NCI-H446 treated with DMSO at 0.1 percent for 48 hours (cell line): ENCODE measurements at regions not wholly inside any gene's neighbourhood (a gene's known extent, or its start where the extent isn't known, plus 50 kb on each side); places are given as distances from the start of the nearest gene placed in this dataset.

Experiments used
- DNase-seq: peaks from one replicate; lab custom pipeline; 2025; lab: John Stamatoyannopoulos, UW

DNA sequence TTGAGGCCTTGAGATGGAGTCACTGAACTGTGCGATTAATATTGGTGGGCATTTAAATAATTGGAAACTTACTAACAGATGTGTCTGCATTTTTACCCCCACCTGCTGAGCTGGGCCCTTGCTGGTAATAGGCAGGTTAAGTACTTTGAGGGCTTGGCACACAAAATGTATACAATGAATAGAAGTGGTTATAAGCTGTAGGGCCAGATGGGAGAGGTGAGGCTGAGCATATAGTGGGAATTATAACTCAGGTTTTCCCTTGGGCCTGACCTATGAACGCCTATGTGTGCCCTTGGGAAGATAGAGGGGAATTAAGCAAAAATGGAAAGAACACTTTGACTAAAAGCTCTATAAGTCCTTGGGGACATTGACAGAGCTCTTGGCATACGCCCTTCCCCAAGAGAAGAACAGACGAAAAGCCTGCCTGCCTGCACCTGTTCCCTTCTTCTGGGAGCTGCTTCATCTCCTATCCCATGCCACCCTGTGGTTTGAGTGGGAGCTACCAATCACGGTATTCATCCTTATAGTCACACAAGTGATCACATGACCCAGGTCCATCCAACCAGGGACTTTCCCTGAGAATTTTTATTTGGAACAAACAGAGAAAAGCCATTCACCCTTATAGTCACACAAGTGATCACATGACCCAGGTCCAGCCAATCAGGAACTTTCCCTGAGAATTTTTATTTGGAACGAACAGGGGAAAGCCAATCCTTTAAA, 260.7 kb upstream of the CSF3R start:
- no peak for DNase-seq

DNA sequence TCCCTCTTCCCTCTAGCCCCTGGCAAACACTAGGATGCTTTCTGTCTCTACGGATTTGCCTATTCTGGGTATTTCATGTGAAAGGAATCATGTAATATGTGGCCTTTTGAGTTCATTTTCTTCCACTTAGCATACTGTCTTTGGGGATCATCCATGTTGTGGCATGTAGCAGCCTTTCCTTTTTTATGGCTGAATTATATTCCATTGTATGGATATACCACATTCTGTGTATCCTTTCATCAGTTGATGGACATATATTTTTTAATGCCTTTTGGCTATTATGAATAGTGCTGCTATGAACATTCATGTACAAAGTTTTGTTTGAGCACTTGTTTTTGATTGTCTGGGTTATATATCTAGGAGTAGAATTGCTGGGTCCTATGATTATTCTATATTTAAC, 258.4 kb upstream of the CSF3R start:
- no peak for DNase-seq

DNA sequence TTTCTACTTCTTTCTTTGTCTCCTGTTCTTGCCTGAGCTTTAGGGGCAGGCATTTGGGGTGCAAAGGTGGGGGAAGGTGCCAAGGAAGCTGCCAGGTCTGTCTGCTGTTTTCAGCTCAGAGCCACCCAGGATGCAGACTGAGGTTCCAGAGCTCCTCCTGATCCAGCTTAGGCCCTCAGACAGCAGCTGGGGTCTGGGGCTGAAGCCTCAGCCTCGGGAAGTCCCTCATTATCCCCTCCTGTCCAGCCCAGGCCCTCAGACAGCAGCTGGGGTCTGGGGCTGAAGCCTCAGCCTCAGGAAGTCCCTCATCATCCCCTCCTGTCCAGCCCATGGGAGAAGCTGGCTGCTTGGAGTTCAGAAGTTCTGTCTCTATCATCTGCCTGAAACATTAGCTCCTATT, 257.7 kb upstream of the CSF3R start:
- no peak for DNase-seq

DNA sequence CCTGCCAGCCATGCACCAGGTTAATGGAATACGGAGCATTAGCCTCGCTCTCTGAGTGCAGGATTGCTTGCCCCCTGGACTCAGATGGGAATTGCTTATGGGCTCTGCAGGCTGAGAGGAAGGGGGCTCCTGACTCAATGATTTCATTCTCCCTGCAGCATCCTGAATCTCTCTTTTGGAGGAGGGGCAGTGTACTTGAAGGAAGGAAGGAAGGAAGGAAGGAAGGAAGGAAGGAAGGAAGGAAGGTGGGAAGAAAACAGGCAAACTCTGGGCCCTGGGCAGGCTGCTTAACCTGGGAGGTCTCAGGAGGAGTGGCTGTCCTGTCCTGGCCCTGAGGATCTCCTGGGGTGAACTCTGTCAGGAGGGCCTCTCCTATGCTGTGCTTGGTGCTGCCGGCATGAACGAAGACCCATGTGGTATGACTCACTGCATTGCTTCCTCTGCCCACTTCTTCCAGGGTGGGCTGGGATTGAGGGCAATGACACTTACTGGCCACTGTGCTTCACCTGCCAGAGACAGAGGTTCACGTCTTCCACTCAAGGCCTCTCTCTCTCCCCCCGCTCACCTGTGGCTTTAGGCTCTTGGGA, 257.1 kb upstream of the CSF3R start:
- DNase-seq, result no peak

DNA sequence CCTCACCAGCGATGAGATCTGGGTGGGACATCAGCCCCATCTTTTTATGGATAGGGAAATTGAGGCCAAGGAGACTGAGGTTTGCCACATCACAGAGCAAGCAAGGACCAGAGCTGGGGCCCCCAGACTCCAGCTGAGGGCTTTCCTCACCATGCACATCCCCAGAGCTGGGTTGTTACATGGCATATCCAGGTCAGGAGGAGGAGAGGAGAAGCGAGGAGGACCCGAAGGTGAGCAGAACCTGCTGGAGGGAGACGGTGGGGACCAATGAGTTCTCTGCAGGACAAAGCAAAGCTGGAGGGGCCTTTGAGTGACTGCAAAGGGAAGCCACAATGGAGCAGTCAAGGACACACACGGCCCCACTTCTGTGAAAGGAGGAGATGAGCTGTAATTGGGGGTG, 255.5 kb upstream of the CSF3R start:
- no peak for DNase-seq

DNA sequence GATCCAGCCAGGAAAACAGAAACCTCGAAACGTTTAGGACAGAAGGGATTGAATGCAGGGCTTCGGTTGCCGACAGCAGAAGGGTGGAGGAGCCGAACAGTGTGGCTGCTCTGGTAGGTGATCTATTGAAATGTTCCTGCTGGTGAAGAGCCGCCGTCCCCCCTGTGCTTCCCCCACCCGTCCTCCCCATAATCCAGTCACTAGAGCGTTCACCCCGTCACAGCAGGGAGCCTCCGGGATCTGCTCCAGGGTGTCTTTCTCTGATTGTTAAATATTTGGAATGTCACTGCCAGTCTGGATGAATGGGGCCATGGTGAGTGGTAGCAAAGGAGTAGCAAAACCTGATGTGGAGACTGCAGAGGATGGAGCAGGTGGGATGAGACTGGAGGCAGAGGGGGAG, 255.1 kb upstream of the CSF3R start:
- no peak for DNase-seq

DNA sequence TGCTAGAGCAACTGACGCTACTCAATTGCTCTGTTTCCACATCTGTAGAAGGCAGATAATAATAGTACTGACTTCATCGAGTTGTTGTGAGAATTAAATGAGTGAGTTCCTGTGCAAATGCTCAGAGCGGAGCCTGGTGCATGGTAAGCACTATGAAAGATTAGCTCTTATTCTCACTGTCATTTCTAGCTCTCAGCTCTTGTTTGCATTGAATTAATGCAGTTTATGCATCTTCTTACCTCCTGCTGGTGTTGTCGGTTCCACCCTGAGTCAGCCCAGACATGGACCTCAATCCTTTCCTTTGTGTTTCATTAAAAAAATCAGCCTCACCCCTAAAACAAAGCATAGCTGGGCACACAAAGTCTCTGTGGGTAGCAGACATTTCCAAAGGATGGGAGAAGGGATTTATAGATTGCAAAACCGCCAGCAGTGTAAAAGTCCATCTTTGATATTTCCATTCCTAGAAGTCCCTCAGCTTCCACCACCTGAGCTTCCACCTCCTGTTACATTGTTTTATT, 254.4 kb upstream of the CSF3R start:
- DNase-seq, result no peak

DNA sequence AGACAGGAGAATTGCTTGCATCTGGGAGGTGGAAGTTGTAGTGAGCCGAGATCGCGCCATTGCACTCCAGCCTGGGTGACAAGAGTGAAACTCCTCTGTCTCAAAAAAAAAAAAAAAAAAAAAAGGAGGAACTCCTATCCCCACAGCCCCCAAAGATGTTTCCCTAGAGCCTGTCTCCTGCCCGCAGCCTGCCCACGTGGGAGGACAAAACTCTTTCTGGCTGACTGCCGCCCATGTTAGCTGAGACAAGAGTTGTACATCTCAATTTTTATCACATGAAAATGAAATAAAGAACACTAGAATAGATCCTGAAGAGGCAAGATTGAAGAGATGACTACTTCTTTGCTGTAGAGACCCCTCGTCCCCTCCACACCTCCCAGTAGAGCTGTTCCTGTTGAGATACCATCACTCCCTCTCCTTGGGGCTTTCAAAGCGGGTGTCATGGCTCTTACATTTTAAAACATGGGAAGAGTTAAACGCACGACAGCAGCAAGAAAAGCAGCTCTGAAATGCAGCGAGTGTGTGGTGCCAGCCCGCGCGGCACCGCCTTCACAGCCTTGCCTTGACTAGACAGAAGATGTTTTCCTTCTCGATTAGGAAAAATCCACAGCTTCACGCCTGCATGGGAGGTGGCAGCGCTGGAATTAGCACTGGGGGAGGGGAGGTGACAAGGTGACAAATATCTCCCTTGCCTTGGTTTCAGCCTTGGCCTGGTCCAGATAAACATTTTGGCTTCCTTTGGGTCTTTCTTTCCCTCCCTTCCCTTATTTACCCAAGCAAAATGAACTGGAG, 253.4 kb upstream of the CSF3R start:
- no peak for DNase-seq

DNA sequence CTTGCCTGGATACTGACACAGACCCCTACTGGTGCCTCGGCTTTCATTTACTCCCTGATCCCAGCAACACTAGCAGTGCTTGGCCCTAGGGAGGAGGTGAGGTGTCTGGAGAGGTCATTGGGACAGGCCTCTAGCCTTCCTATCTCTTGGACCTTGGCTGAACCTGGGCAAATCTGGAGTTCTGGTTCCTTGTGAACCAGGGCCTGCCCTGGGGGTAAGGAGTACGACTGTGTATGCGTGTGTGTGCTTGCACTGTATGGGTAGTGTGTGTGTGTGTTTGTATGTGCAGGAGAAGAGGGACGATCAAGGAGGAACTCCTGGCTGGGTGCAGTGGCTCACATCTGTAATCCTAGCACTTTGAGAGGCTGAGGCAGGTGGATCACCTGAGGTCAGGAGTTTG, 252.7 kb upstream of the CSF3R start:
- DNase-seq, result no peak

DNA sequence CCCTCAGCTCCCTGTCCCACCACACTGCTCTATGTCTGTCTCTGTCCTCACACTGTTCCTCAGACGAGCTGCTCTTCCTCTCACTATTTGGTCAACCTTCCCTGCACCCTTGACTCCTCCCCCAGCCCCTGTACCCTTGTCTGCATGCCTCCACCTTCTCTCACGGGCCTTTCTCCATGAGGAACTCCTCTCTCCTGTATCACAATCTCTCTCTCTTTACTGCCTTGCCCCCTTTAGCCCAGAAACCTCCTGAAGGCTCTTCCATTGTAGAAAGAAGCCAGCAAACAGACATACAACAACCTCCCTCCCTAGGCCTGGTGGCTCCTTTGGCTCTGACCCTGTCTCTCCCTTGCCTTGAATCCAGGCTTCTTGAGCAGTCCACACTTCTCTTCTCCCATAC, 251.6 kb upstream of the CSF3R start:
- DNase-seq, result no peak

DNA sequence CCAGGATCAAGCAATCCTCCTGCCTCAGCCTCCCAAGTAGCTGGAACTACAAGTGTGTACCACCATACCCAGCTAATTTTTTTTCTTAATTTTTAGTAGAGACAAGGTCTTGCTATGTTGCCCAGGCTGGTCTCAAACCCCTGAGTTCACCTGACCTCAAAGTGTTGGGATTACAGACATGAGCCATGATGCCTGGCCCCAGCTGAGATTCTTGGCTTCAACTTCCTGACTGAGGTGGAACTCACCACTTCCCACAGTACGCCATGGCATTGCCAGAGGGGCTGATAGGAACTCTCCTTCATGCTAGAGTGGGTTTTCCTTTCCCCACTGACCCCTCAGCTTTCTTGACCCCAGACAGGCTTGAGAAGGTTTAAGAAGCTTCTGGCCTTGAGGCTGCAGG, 251.0 kb upstream of the CSF3R start:
- DNase-seq, result no peak

DNA sequence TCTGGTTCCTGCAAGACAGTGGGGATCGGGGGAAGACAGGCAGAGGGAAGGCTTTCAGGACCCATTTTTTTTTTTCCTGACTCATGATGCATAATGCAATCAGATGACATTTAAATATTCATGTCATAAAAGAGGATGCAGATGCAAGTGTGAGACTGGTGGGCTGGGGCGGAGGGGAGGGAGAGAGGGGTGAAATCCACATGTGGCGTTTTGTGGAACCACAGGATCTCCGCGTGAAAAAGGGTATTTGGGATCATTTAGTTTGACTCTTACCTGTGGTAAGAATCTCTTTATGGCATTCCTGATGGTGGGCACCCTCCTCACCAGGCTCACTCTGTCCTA, 249.3 kb upstream of the CSF3R start:
- no peak for DNase-seq

DNA sequence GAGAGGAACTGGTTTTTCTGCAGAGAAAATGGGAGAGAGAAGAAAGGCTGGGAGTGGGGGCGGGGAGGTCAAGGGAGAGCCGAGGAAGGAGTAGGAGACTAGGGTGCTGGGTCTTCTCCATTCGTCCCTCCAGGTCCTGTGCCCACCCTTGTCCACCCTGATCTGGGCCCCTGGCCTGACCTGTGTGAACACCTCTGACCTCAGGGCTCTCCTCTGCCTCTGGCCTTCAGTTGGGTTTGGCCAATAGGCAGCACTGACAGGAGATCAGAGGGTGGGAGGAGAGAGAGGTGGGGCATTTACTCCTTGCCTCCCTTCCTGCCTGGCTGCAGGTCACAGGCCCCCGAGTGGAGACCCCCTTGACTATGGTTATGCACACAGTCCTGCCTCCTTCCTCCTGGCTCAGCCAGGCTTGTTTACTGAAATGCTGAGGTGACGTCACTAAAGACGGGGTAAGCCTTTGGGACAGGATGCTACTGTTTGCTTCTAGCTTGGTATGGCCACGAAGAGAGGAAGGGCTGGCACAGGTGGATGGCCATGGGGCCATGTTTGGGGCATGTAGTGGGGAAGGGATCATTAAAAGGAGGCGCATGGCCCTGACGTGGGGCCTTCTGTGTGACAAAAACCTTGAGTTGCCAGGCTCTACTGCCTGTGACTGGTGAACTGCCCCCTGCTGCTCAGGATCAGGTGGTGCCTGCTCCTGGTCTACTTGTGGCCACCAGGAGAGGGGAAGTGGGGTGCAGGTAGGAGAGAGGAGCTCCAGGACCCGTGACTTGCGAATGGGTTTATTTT, 248.7 kb upstream of the CSF3R start:
- DNase-seq, result no peak

DNA sequence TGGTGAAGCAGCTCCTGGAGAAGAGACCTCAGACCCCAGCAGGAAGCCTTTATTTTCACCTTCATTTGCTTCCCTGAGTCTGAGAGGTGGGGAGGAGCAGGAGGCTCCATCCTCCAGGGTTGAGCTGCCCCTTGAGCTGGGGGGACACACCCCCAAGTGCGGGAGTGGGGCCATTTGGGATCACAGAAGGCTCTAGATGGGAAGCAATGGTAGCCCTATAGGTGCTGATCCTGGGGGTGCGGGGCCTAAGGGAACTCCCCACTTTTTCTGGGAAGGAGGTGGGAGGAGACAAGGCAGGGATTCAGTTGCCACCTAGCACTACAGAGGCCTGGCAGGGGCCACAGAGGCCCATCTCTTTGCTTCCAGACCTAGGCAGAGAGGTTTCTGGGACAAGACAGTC, 247.9 kb upstream of the CSF3R start:
- DNase-seq, result no peak

DNA sequence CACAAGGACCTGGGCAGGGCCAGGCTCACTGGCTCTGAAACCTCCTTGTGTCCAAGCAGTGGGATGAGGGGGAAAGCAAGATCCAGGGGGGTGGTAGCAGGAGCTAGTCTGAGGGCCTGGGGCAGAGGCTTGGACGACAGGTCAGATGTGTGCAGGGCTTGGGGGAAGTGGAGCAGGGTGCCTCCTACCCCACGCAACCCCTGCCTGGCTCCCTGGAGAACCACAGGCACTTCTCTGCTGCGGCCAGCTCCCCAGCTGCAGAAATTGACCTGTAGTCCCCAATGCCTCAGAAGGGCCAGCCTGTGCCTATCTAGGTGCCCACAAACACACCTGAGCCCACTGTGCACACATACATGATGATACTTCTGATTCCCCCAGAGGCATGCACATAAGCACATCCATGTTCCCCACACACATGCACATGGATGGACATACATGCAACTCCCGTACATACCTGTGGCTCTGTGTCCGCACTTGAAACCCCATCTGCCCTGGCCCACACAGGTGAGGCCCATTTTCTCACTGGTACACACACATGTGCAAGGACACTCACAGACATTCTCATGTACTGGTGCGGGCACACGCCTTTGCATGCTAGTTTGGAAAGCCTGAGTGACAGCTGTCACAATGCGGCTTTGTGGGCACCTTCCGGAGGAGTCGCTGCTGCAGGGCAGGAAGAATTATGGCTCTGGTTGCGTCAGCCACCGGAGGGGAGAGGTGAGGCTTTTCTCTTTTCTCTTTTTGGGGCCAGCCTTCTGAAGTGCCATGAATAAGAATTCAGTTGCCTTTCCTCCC, 247.2 kb upstream of the CSF3R start:
- no peak for DNase-seq

DNA sequence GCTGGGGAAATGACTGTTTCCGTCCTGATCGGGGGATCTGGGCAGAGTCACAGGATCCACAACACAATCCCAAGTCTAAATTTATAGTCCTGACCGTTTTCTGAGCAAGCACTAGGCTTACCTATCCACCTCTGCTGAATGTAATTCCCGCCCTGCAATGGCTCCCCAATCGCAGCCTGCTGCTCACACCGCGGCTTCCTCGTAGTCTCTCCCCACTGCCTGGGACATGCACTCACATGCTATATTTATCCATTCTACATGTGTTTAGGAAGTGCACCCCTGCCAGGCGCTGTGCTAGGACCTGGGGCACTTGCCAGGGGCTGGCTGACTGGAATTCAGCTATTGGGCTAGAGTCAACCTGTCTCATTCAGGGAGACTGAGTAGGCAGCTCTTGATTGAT, 246.6 kb upstream of the CSF3R start:
- DNase-seq, result peak; percentile 66

DNA sequence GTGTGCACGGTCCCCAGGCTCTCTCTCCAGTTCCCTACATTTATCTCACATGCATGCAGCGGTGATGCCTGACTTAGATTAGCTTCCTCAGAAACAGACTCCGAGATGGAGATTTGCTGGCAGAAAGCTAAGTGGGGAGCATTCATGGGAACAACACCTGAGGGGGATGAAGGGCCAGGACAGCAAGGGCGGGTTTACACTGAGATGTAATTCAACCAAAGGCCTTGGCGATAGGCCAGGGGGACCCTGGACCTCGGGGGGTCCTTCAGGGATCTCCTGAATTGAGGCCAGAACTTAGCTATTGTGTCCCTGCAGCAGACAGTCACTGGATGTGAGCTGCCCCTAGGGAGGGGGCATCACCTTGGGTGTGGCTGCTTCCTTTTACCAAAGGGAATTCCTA, 246.1 kb upstream of the CSF3R start:
- no peak for DNase-seq

DNA sequence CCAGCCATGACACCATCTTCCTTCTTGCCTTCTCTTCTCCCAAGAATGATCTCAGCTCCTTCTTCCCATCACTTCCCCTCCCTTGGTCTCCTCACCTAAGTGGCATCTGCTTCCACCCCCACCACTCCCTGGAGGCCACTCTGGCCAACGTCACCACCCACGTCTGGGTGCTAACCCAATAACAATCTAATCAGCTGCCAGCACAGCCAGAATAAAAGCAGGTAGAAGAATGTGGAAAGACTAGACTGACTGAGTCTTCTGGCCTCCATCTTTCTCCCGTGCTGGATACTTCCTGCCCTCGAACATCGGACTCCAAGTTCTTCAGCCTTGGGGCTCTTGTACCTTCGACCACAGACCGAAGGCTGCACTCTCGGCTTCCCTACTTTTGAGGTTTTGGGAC, 245.3 kb upstream of the CSF3R start:
- no peak for DNase-seq

DNA sequence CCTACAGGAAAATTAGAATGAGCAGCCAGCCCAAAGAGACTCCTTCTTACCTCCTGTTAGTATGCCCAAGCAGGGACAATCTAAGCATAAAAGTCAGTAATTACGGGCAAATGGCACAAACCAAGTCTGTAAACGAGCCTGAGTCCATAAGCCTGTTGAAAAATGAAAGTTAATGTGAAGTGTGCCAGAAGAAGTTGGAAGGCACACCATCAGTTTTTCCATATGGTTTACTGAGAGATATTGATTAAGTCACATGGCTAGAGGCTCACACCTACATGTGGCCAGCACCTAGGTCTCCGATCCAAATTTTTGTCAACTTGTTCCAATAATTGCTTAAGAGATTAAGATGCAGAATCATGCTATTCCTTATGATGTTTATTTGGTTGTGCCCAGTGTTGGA, 242.4 kb upstream of the CSF3R start:
- no peak for DNase-seq

DNA sequence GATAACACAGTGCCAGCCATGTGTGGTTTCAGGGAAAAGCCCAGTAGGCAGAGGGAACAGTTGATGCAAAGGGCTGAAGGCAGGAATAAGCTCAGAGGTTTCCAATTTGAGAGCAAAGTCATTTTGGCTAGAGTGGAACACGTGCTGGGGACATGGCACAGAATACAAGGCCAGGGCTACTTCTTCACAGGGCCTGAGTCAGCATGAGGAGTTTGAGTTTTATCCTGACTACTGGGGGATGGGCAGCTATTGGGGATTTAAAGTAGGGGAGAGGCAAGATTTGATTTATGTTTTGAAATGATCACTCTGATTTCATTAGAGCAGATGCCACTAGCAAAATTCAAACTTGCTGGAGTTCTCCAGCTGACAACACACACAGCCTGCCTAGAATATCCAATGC, 241.1 kb upstream of the CSF3R start:
- no peak for DNase-seq

DNA sequence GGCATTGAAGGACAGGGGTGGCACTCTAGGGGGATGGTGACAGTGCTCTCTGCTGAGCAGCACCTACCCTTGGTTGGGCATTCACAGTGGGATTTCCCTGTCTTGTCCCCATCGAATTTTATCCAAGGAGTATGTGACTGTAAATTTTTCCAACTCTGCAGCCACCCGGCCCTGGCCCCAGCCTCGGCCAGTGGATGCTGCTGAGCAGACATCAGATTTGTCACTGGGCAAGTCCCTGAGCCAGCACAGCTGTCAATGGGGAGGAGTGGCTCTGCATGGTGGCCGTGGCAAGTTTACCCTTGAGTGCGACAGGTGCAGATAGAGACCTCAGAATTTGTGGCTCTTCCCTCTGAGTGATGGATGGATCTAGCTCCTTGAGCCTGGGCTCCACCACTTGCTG, 240.2 kb upstream of the CSF3R start:
- DNase-seq, result no peak

DNA sequence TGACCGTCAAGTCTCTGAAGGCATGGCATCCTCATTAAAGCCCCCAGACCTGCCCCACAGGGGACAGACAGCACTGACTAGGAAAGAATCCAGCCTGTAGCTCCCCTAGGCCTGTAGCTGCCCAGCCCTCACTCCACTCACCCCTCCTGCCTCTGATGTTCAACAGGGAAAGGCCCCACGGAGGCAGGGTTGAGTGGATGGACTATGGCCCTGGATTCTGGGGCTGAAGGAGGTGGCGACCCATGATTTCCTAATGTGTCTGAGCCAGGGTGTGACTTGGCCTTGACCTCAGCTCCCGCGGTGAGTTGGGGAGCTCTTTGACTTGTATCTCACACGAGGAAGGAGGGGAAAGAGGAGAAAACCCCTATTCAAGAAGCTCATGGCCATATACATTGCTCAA, 238.5 kb upstream of the CSF3R start:
- DNase-seq, result no peak
